ENCODE measurements at regions not wholly inside any gene's neighbourhood (a gene's known extent, or its start where the extent isn't known, plus 50 kb on each side); places are given as distances from the start of the nearest gene placed in this dataset.

DNA sequence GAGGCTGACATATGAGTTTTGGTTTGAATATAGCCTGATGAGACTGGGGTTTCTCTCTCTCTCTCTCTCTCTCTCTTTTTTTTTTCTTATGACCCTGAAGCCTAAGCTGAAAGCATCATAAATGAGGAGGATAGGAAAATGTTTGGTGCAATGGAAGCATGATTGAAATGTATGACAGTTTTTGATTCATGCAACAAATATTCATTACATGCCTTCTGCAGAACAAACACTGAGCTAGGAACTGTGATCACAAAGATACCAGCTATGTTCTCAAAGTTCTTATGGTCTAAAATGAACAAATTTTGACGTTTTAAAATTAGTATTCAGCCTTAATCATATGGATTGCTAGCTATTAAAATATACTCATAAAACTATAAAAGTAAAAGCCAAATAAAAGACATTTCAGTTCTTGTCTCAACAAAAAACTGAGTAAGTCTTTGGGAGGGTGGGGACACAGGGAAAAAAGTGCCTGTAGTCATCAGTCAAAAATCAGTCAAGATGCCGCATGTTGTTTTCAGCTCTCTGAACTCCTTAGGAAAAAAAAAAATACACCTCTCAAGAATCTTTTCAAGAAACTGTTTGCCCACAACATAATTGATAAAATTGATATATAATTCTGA lies 57.2 kb downstream of the NKX6-1 start:
- H3K36me3 ChIP-seq (ENCODE audit: control insufficient read depth, insufficient read depth, low read length), result no peaks in the 10 kb centered on the region
- H3K9me3 ChIP-seq (ENCODE audit: control insufficient read depth, insufficient read depth, low read length), result no peaks in the 10 kb centered on the region
- H3K27me3 ChIP-seq (ENCODE audit: control insufficient read depth, insufficient read depth, low read length), result no peaks in the 10 kb centered on the region
- H3K27ac ChIP-seq (ENCODE audit: low read depth, low read length), result no peak overlapping the region
- no peak overlapping the region for H3K4me3 ChIP-seq (ENCODE audit: low read depth, low read length)
- no peak overlapping the region for H3K9ac ChIP-seq (ENCODE audit: low read depth, low read length)
- no peaks in the 10 kb centered on the region for H3K4me1 ChIP-seq (ENCODE audit: control insufficient read depth, insufficient read depth, low read length)

DNA sequence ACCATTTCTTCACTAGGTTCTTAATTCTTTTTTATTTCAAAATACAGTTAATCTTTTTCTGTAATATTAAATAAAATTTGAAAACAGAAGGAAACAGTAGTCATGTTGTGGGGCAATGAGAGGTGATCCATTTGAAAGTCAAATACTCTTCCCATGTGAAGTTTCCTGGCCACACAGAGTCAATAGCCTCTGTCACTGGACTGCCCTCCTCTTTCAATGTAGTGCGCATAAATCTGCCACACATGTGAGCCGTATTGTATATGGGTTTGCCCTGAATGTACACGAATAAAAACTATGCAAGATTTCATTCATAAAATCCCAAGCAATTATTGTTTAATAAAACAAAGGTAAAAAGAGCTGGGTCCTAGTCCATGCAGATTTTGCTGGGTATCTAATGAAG lies 59.1 kb downstream of the NKX6-1 start:
- no peaks in the 10 kb centered on the region for H3K36me3 ChIP-seq (ENCODE audit: control insufficient read depth, insufficient read depth, low read length)
- no peaks in the 10 kb centered on the region for H3K27me3 ChIP-seq (ENCODE audit: control insufficient read depth, insufficient read depth, low read length)
- H3K9ac ChIP-seq (ENCODE audit: low read depth, low read length), result no peak overlapping the region
- H3K4me3 ChIP-seq (ENCODE audit: low read depth, low read length), result no peak overlapping the region
- H3K9me3 ChIP-seq (ENCODE audit: control insufficient read depth, insufficient read depth, low read length), result no peaks in the 10 kb centered on the region
- no peak overlapping the region for H3K27ac ChIP-seq (ENCODE audit: low read depth, low read length)
- no peaks in the 10 kb centered on the region for H3K4me1 ChIP-seq (ENCODE audit: control insufficient read depth, insufficient read depth, low read length)

DNA sequence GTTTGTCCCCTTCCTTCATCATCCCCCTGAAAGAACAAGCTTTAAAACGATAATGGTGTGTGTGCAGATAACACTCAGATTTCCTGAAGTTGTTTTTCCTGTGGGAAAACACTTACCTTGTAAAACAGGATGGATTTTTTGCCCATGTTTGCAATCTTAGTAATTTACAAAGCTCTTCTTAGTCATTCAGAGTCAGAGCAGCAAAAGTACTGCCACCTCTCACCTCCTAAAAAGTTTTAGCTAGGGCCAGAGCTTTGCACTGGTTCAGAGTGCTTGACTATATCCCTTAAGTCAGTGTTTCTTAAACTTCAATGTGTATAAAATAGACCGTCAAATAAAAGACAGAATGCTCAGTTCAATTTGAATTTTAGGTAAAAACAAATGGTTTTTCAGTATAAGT lies 62.3 kb downstream of the NKX6-1 start:
- Histone ChIP-seq H3K4me1 (ENCODE audit: control insufficient read depth, insufficient read depth, low read length) (0 out of 2 replicates have a peak, but pooled peaks cover 4% of the 10 kb centered on the region), H3K9me3 (ENCODE audit: control insufficient read depth, insufficient read depth, low read length) (no peaks in the 10 kb centered on the region), H3K4me3 (ENCODE audit: low read depth, low read length) (no peak overlapping the region), H3K27me3 (ENCODE audit: control insufficient read depth, insufficient read depth, low read length) (no peaks in the 10 kb centered on the region), H3K36me3 (ENCODE audit: control insufficient read depth, insufficient read depth, low read length) (no peaks in the 10 kb centered on the region), H3K27ac (ENCODE audit: low read depth, low read length) (no peak overlapping the region), H3K9ac (ENCODE audit: low read depth, low read length) (no peak overlapping the region)

GRCh38 chr4:84434344-84434743 lies 64.7 kb downstream of the NKX6-1 start:
- Histone ChIP-seq H3K27ac (ENCODE audit: low read depth, low read length) (no peak overlapping the region), H3K27me3 (ENCODE audit: control insufficient read depth, insufficient read depth, low read length) (no peaks in the 10 kb centered on the region), H3K9ac (ENCODE audit: low read depth, low read length) (no peak overlapping the region), H3K9me3 (ENCODE audit: control insufficient read depth, insufficient read depth, low read length) (no peaks in the 10 kb centered on the region), H3K36me3 (ENCODE audit: control insufficient read depth, insufficient read depth, low read length) (no peaks in the 10 kb centered on the region), H3K4me3 (ENCODE audit: low read depth, low read length) (no peak overlapping the region), H3K4me1 (ENCODE audit: control insufficient read depth, insufficient read depth, low read length) (0 out of 2 replicates have a peak, but pooled peaks cover 4% of the 10 kb centered on the region)

DNA sequence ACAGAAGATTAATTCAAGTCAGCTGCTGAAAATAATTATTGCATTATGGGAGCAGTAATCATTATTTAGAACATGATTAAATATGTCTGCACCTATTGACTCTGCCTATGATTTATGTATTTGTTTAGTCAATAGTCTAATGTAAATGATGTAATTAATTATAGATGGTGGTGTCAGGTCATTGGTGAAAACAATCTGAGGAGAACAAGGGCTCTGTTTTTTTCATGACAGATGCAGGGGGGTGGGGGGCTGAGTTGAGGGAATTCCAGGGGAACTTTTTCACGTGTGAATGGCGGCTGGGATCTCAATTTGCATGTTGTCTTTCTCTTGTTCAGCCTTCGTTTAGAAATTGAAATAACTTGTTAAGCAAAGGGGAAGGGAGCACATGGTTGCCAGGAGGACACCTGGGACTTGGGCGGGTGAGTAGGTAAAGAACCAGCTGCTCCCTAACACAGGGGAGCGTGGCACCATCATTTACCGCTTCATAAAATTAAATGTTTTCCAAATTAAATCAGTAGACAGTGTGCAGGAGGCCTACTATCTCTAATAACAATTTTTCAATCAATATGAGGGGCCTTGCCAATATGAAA lies 65.4 kb downstream of the NKX6-1 start:
- H3K36me3 ChIP-seq (ENCODE audit: control insufficient read depth, insufficient read depth, low read length), result no peaks in the 10 kb centered on the region

GRCh38 chr4:84432713-84433112 lies 66.4 kb downstream of the NKX6-1 start:
- Histone ChIP-seq H3K9me3 (ENCODE audit: control insufficient read depth, insufficient read depth, low read length) (no peaks in the 10 kb centered on the region), H3K9ac (ENCODE audit: low read depth, low read length) (no peak overlapping the region), H3K4me1 (ENCODE audit: control insufficient read depth, insufficient read depth, low read length) (0 out of 2 replicates have a peak, but pooled peaks cover 4% of the 10 kb centered on the region), H3K27ac (ENCODE audit: low read depth, low read length) (no peak overlapping the region), H3K4me3 (ENCODE audit: low read depth, low read length) (no peak overlapping the region), H3K36me3 (ENCODE audit: control insufficient read depth, insufficient read depth, low read length) (no peaks in the 10 kb centered on the region), H3K27me3 (ENCODE audit: control insufficient read depth, insufficient read depth, low read length) (no peaks in the 10 kb centered on the region)

More for the DNA sequence above, 65.4 kb downstream of the NKX6-1 start:
- H3K9me3 ChIP-seq (ENCODE audit: control insufficient read depth, insufficient read depth, low read length), result no peaks in the 10 kb centered on the region
- no peak overlapping the region for H3K9ac ChIP-seq (ENCODE audit: low read depth, low read length)
- no peak overlapping the region for H3K4me3 ChIP-seq (ENCODE audit: low read depth, low read length)
- H3K27ac ChIP-seq (ENCODE audit: low read depth, low read length), result no peak overlapping the region
- 0 out of 2 replicates have a peak, but pooled peaks cover 4% of the 10 kb centered on the region for H3K4me1 ChIP-seq (ENCODE audit: control insufficient read depth, insufficient read depth, low read length)
- H3K27me3 ChIP-seq (ENCODE audit: control insufficient read depth, insufficient read depth, low read length), result no peaks in the 10 kb centered on the region

- H3K9ac ChIP-seq (ENCODE audit: low read depth, low read length), result no peak overlapping the region
- H3K4me3 ChIP-seq (ENCODE audit: low read depth, low read length), result no peak overlapping the region
- peaks cover 11% of the 10 kb centered on the region; the same call in 1 of the 2 replicates for H3K4me1 ChIP-seq (ENCODE audit: control insufficient read depth, insufficient read depth, low read length)
- no peaks in the 10 kb centered on the region for H3K36me3 ChIP-seq (ENCODE audit: control insufficient read depth, insufficient read depth, low read length)
- H3K9me3 ChIP-seq (ENCODE audit: control insufficient read depth, insufficient read depth, low read length), result no peaks in the 10 kb centered on the region
- no peak overlapping the region for H3K27ac ChIP-seq (ENCODE audit: low read depth, low read length)
- H3K27me3 ChIP-seq (ENCODE audit: control insufficient read depth, insufficient read depth, low read length), result no peaks in the 10 kb centered on the region
Observed at GRCh38 chr4:84420608-84421007, 78.5 kb downstream of the NKX6-1 start.

- H3K4me3 ChIP-seq (ENCODE audit: low read depth, low read length), result no peak overlapping the region
- no peaks in the 10 kb centered on the region for H3K27me3 ChIP-seq (ENCODE audit: control insufficient read depth, insufficient read depth, low read length)
- H3K9ac ChIP-seq (ENCODE audit: low read depth, low read length), result no peak overlapping the region
- H3K4me1 ChIP-seq (ENCODE audit: control insufficient read depth, insufficient read depth, low read length), result peaks cover 11% of the 10 kb centered on the region; the same call in 1 of the 2 replicates
- H3K9me3 ChIP-seq (ENCODE audit: control insufficient read depth, insufficient read depth, low read length), result no peaks in the 10 kb centered on the region
- no peak overlapping the region for H3K27ac ChIP-seq (ENCODE audit: low read depth, low read length)
- H3K36me3 ChIP-seq (ENCODE audit: control insufficient read depth, insufficient read depth, low read length), result no peaks in the 10 kb centered on the region
Observed at GRCh38 chr4:84419201-84419600, 79.9 kb downstream of the NKX6-1 start.

DNA sequence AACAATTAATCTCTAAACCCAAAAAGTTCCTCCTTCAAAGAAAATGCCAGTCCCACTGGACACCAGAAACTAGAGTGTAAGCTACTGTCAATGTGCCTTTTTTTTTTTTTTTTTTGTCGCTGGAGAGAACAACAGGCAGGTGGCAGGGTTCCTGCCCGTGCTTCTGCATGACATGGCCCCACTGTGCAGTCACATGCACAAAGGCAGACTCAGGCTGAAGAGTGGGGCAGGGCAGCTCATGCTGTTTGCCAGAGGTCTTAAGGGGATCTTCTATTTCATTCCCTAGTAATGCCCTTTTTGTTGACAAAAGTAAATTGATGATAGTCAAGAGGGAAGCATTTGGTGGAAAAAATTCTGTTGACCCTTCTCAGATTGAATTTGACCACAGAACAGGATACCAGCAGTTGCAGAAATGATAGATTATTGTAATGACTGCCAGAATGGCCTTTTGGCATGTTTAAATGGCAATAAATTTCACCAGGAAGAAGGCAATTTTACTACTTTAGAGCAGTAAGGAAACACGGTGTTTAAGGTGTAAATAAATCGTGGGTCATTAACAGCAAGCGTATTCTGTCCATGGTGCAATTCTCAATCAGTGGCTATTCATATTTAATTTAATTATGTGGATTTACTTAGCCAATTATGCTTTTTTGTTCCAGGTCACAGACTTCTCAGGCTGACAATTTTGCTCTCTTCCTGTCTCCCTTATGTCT lies 80.9 kb downstream of the NKX6-1 start:
- Histone ChIP-seq H3K36me3 (ENCODE audit: control insufficient read depth, insufficient read depth, low read length) (no peaks in the 10 kb centered on the region), H3K27ac (ENCODE audit: low read depth, low read length) (no peak overlapping the region), H3K4me1 (ENCODE audit: control insufficient read depth, insufficient read depth, low read length) (peaks cover 15% of the 10 kb centered on the region; the same call in 1 of the 2 replicates), H3K4me3 (ENCODE audit: low read depth, low read length) (no peak overlapping the region), H3K9me3 (ENCODE audit: control insufficient read depth, insufficient read depth, low read length) (no peaks in the 10 kb centered on the region), H3K27me3 (ENCODE audit: control insufficient read depth, insufficient read depth, low read length) (no peaks in the 10 kb centered on the region), H3K9ac (ENCODE audit: low read depth, low read length) (no peak overlapping the region)

- H3K27ac ChIP-seq (ENCODE audit: low read depth, low read length), result no peak overlapping the region
- no peaks in the 10 kb centered on the region for H3K27me3 ChIP-seq (ENCODE audit: control insufficient read depth, insufficient read depth, low read length)
- H3K4me3 ChIP-seq (ENCODE audit: low read depth, low read length), result no peak overlapping the region
- no peaks in the 10 kb centered on the region for H3K36me3 ChIP-seq (ENCODE audit: control insufficient read depth, insufficient read depth, low read length)
- H3K9ac ChIP-seq (ENCODE audit: low read depth, low read length), result no peak overlapping the region
- no peaks in the 10 kb centered on the region for H3K9me3 ChIP-seq (ENCODE audit: control insufficient read depth, insufficient read depth, low read length)
- peaks cover 15% of the 10 kb centered on the region; the same call in 1 of the 2 replicates for H3K4me1 ChIP-seq (ENCODE audit: control insufficient read depth, insufficient read depth, low read length)
Observed at GRCh38 chr4:84413976-84414375, 85.1 kb downstream of the NKX6-1 start.

- Histone ChIP-seq H3K4me3 (ENCODE audit: low read depth, low read length) (no peak overlapping the region), H3K27ac (ENCODE audit: low read depth, low read length) (no peak overlapping the region)
Observed at GRCh38 chr4:84413480-84413879, 85.6 kb downstream of the NKX6-1 start.

More at GRCh38 chr4:84413480-84413879, 85.6 kb downstream of the NKX6-1 start:
- H3K36me3 ChIP-seq (ENCODE audit: control insufficient read depth, insufficient read depth, low read length), result no peaks in the 10 kb centered on the region
- no peaks in the 10 kb centered on the region for H3K9me3 ChIP-seq (ENCODE audit: control insufficient read depth, insufficient read depth, low read length)
- H3K4me1 ChIP-seq (ENCODE audit: control insufficient read depth, insufficient read depth, low read length), result peaks cover 15% of the 10 kb centered on the region; the same call in 1 of the 2 replicates
- no peaks in the 10 kb centered on the region for H3K27me3 ChIP-seq (ENCODE audit: control insufficient read depth, insufficient read depth, low read length)
- no peak overlapping the region for H3K9ac ChIP-seq (ENCODE audit: low read depth, low read length)
